H1 (cell line): ENCODE measurements at regions not wholly inside any gene's neighbourhood (a gene's known extent, or its start where the extent isn't known, plus 50 kb on each side); places are given as distances from the start of the nearest gene placed in this dataset.

Source experiments
- BACH1 ChIP-seq: IDR thresholded peaks from 2 replicates; pipeline ENCODE4 v1.6.1; 2012; ENCODE audit warnings: low read length, improper control_type of control experiment
- HDAC6 ChIP-seq: IDR thresholded peaks from one replicate; pipeline ENCODE4 v1.7.1; 2012; ENCODE audit warnings: low read depth, mild to moderate bottlenecking, inconsistent platforms, low read length, moderate library complexity
- NRF1 ChIP-seq: IDR thresholded peaks from 2 replicates; pipeline ENCODE4 v1.6.1; 2011; ENCODE audit warnings: mild to moderate bottlenecking, low read depth, low read length, improper control_type of control experiment
- RAD21 ChIP-seq, 2 experiments: IDR thresholded peaks in 1 of 2; conservative IDR thresholded peaks in 1 of 2; 2 replicates each; pipeline ENCODE4 v1.6.1; 2011; ENCODE audit warnings: low read depth in 2 of 2, low read length in 2 of 2, improper control_type of control experiment in 1 of 2, inconsistent platforms in 1 of 2, mild to moderate bottlenecking in 1 of 2, moderate library complexity in 1 of 2
- SRF ChIP-seq: IDR thresholded peaks from 2 replicates; pipeline ENCODE4 v1.6.1; 2011; ENCODE audit warnings: mild to moderate bottlenecking, low read depth, low read length, moderate library complexity
- SUZ12 ChIP-seq: fragments of 200-600 bp; sonication (generic); IDR thresholded peaks from 2 replicates; pipeline ENCODE4 v1.6.1; 2012; ENCODE audit warnings: mild to moderate bottlenecking, inconsistent platforms, low read length, moderate library complexity, mixed read lengths
- TEAD4 ChIP-seq: IDR thresholded peaks from 2 replicates; pipeline ENCODE4 v1.6.1; 2012; ENCODE audit warnings: low read depth, low read length, inconsistent platforms, mixed read lengths
- TF ChIP-seq, protein P1 (sequence below): fragments of 300-600 bp; sonication (generic); IDR thresholded peaks from 2 replicates; pipeline ENCODE4 v1.7.1; 2012; ENCODE audit warnings: low read length, moderate library complexity, mild to moderate bottlenecking, inconsistent platforms; ENCODE audit not compliant: insufficient replicate concordance
- TF ChIP-seq, protein P2 (sequence below): IDR thresholded peaks from 2 replicates; pipeline ENCODE4 v1.6.1; 2012; ENCODE audit warnings: inconsistent platforms
- TF ChIP-seq, protein P3 (sequence below): IDR thresholded peaks from 2 replicates; pipeline ENCODE4 v1.6.1; 2012; ENCODE audit warnings: inconsistent platforms

DNA sequence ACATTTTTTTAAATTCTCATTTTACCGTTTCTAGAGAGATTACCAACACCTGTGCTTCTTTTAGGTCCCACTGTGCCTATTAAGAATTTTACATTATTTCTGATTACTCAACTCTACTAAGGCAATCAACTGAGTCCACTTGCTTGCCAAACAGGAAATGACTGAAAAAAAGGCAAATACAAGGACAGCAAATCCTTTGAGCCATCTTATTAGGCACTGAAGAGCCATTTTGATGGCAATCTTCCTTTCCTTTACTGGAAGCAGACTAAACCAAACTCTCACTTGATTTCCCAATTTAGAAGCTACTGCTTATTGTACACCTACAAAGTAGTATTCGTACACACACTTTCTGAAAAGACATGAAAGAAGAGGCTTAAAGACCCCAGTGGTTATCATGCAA, 121.4 kb upstream of the COL3A1 start (continued):
- TF ChIP-seq, protein P1, sequence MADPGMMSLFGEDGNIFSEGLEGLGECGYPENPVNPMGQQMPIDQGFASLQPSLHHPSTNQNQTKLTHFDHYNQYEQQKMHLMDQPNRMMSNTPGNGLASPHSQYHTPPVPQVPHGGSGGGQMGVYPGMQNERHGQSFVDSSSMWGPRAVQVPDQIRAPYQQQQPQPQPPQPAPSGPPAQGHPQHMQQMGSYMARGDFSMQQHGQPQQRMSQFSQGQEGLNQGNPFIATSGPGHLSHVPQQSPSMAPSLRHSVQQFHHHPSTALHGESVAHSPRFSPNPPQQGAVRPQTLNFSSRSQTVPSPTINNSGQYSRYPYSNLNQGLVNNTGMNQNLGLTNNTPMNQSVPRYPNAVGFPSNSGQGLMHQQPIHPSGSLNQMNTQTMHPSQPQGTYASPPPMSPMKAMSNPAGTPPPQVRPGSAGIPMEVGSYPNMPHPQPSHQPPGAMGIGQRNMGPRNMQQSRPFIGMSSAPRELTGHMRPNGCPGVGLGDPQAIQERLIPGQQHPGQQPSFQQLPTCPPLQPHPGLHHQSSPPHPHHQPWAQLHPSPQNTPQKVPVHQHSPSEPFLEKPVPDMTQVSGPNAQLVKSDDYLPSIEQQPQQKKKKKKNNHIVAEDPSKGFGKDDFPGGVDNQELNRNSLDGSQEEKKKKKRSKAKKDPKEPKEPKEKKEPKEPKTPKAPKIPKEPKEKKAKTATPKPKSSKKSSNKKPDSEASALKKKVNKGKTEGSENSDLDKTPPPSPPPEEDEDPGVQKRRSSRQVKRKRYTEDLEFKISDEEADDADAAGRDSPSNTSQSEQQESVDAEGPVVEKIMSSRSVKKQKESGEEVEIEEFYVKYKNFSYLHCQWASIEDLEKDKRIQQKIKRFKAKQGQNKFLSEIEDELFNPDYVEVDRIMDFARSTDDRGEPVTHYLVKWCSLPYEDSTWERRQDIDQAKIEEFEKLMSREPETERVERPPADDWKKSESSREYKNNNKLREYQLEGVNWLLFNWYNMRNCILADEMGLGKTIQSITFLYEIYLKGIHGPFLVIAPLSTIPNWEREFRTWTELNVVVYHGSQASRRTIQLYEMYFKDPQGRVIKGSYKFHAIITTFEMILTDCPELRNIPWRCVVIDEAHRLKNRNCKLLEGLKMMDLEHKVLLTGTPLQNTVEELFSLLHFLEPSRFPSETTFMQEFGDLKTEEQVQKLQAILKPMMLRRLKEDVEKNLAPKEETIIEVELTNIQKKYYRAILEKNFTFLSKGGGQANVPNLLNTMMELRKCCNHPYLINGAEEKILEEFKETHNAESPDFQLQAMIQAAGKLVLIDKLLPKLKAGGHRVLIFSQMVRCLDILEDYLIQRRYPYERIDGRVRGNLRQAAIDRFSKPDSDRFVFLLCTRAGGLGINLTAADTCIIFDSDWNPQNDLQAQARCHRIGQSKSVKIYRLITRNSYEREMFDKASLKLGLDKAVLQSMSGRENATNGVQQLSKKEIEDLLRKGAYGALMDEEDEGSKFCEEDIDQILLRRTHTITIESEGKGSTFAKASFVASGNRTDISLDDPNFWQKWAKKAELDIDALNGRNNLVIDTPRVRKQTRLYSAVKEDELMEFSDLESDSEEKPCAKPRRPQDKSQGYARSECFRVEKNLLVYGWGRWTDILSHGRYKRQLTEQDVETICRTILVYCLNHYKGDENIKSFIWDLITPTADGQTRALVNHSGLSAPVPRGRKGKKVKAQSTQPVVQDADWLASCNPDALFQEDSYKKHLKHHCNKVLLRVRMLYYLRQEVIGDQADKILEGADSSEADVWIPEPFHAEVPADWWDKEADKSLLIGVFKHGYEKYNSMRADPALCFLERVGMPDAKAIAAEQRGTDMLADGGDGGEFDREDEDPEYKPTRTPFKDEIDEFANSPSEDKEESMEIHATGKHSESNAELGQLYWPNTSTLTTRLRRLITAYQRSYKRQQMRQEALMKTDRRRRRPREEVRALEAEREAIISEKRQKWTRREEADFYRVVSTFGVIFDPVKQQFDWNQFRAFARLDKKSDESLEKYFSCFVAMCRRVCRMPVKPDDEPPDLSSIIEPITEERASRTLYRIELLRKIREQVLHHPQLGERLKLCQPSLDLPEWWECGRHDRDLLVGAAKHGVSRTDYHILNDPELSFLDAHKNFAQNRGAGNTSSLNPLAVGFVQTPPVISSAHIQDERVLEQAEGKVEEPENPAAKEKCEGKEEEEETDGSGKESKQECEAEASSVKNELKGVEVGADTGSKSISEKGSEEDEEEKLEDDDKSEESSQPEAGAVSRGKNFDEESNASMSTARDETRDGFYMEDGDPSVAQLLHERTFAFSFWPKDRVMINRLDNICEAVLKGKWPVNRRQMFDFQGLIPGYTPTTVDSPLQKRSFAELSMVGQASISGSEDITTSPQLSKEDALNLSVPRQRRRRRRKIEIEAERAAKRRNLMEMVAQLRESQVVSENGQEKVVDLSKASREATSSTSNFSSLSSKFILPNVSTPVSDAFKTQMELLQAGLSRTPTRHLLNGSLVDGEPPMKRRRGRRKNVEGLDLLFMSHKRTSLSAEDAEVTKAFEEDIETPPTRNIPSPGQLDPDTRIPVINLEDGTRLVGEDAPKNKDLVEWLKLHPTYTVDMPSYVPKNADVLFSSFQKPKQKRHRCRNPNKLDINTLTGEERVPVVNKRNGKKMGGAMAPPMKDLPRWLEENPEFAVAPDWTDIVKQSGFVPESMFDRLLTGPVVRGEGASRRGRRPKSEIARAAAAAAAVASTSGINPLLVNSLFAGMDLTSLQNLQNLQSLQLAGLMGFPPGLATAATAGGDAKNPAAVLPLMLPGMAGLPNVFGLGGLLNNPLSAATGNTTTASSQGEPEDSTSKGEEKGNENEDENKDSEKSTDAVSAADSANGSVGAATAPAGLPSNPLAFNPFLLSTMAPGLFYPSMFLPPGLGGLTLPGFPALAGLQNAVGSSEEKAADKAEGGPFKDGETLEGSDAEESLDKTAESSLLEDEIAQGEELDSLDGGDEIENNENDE, result no peak
- TF ChIP-seq SRF (no peak), TEAD4 (no peak), RAD21 (IDR thresholded peaks at IDR 0.05 in 1 of 2, conservative IDR thresholded peaks at IDR 0.05 in 1 of 2; ENCODE audit: low read depth in 2 of 2, low read length in 2 of 2) (no peak), HDAC6 (no peak), SUZ12 (no peak), NRF1 (no peak), BACH1 (no peak)
- TF ChIP-seq, protein P2, sequence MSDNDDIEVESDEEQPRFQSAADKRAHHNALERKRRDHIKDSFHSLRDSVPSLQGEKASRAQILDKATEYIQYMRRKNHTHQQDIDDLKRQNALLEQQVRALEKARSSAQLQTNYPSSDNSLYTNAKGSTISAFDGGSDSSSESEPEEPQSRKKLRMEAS, result no peak
- TF ChIP-seq, protein P3, sequence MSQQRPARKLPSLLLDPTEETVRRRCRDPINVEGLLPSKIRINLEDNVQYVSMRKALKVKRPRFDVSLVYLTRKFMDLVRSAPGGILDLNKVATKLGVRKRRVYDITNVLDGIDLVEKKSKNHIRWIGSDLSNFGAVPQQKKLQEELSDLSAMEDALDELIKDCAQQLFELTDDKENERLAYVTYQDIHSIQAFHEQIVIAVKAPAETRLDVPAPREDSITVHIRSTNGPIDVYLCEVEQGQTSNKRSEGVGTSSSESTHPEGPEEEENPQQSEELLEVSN, result no peak
- TF ChIP-seq, all 59 proteins: peak for 0
